ENCODE measurements at regions not wholly inside any gene's neighbourhood (a gene's known extent, or its start where the extent isn't known, plus 50 kb on each side); places are given as distances from the start of the nearest gene placed in this dataset.

GRCh38 chr9:84442712-84443111 lies 102.2 kb upstream of the SLC28A3 start:
- intact Hi-C loops (cut with DNase I): no loop called here
- DNase-seq (ENCODE audit: missing footprints) (no peak), ATAC-seq (no peak)

- ATAC-seq: peak; percentile 81
- DNase-seq (ENCODE audit: missing footprints): no peak
- intact Hi-C loops (cut with DNase I): no loop called here
Observed at GRCh38 chr9:84445737-84446136, 105.2 kb upstream of the SLC28A3 start.

GRCh38 chr9:84447305-84447704 lies 106.7 kb upstream of the SLC28A3 start:
- intact Hi-C loops (cut with DNase I): no loop called here
- ATAC-seq (no peak), DNase-seq (ENCODE audit: missing footprints) (no peak)

GRCh38 chr9:84450029-84450428 lies 109.5 kb upstream of the SLC28A3 start:
- DNase-seq (ENCODE audit: missing footprints) (no peak), ATAC-seq (no peak)
- intact Hi-C loops (cut with DNase I): no loop called here

GRCh38 chr9:84456527-84456926 lies 116.0 kb upstream of the SLC28A3 start:
- ATAC-seq (no peak), DNase-seq (ENCODE audit: missing footprints) (no peak)
- intact Hi-C loops (cut with DNase I): no loop called here

- intact Hi-C loops (cut with DNase I): no loop called here
- DNase-seq (ENCODE audit: missing footprints): no peak
- no peak for ATAC-seq
Observed at GRCh38 chr9:84460695-84461094, 120.1 kb upstream of the SLC28A3 start.

GRCh38 chr9:84463272-84463671 lies 122.7 kb upstream of the SLC28A3 start:
- ATAC-seq (no peak), DNase-seq (ENCODE audit: missing footprints) (no peak)
- intact Hi-C loops (cut with DNase I): no loop called here

GRCh38 chr9:84466580-84467285 lies 126.2 kb upstream of the SLC28A3 start:
- ATAC-seq (no peak), DNase-seq (ENCODE audit: missing footprints) (no peak)
- intact Hi-C loops (cut with DNase I): no loop called here

GRCh38 chr9:84471816-84472215 lies 131.3 kb upstream of the SLC28A3 start:
- peak; percentile 85 for ATAC-seq
- DNase-seq (ENCODE audit: missing footprints): no peak
- intact Hi-C loops (cut with DNase I): no loop called here

GRCh38 chr9:84478996-84479395 lies 138.4 kb upstream of the SLC28A3 start:
- no peak for DNase-seq (ENCODE audit: missing footprints)
- intact Hi-C loops (cut with DNase I): no loop called here
- ATAC-seq: no peak

GRCh38 chr9:84480071-84480470 lies 139.5 kb upstream of the SLC28A3 start:
- no peak for ATAC-seq
- intact Hi-C loops (cut with DNase I): no loop called here
- no peak for DNase-seq (ENCODE audit: missing footprints)

GRCh38 chr9:84481231-84481630 lies 140.7 kb upstream of the SLC28A3 start:
- intact Hi-C loops (cut with DNase I): no loop called here
- no peak for ATAC-seq
- no peak for DNase-seq (ENCODE audit: missing footprints)

GRCh38 chr9:84481636-84482218 lies 141.2 kb upstream of the SLC28A3 start:
- intact Hi-C loops (cut with DNase I): no loop called here
- ATAC-seq (peak; percentile 34), DNase-seq (ENCODE audit: missing footprints) (no peak)

GRCh38 chr9:84482607-84483006 lies 142.0 kb upstream of the SLC28A3 start:
- intact Hi-C loops (cut with DNase I): no loop called here
- DNase-seq (ENCODE audit: missing footprints) (no peak), ATAC-seq (no peak)

- no peak for DNase-seq (ENCODE audit: missing footprints)
- no peak for ATAC-seq
- intact Hi-C loops (cut with DNase I): no loop called here
Observed at GRCh38 chr9:84484172-84484571, 143.6 kb upstream of the SLC28A3 start.

GRCh38 chr9:84485539-84485938 lies 145.0 kb upstream of the SLC28A3 start:
- intact Hi-C loops (cut with DNase I): no loop called here
- no peak for ATAC-seq
- DNase-seq (ENCODE audit: missing footprints): no peak

- DNase-seq (ENCODE audit: missing footprints) (no peak), ATAC-seq (no peak)
- intact Hi-C loops (cut with DNase I): no loop called here
Observed at GRCh38 chr9:84486663-84487062, 146.1 kb upstream of the SLC28A3 start.

- DNase-seq (ENCODE audit: missing footprints): no peak
- ATAC-seq: no peak
- intact Hi-C loops (cut with DNase I): no loop called here
Observed at GRCh38 chr9:84490206-84490841, 149.8 kb upstream of the SLC28A3 start.

GRCh38 chr9:84490842-84491325 lies 150.3 kb upstream of the SLC28A3 start:
- intact Hi-C loops (cut with DNase I): no loop called here

More at GRCh38 chr9:84490842-84491325, 150.3 kb upstream of the SLC28A3 start:
- ATAC-seq: no peak
- DNase-seq (ENCODE audit: missing footprints): no peak
